GM10266 (cell line): ENCODE measurements at regions not wholly inside any gene's neighbourhood (a gene's known extent, or its start where the extent isn't known, plus 50 kb on each side); places are given as distances from the start of the nearest gene placed in this dataset.

ENCODE experiments used
- DNase-seq: peaks from one replicate; pipeline ENCODE4 v3.0.0; 2012; ENCODE audit errors: extremely low spot score
- TF ChIP-seq, protein P1 (sequence below): IDR thresholded peaks from 2 replicates; pipeline ENCODE4 v1.5.1; 2012; ENCODE audit warnings: mild to moderate bottlenecking, low read depth; ENCODE audit not compliant: control insufficient read depth, insufficient read depth; ENCODE audit errors: missing control alignments

DNA sequence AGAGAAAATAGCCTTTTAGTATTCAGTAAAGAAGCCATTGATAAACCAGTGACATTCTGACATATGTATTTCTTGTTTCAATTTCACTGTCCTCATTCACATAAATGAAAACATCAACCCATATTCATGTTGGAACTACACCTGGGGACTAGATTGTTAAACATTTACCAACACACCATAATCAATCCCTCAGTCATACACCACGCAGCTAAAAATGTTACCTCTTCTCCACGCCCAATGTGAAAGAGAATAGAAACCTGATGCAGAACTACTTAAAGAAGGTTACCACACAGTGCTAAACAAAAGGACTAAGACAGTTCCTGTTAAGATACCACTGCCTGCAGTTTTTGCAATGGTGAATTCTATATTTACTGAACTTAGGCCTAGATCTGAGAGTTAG is 518.9 kb downstream of the PRELID2 start:
- TF ChIP-seq, protein P1, sequence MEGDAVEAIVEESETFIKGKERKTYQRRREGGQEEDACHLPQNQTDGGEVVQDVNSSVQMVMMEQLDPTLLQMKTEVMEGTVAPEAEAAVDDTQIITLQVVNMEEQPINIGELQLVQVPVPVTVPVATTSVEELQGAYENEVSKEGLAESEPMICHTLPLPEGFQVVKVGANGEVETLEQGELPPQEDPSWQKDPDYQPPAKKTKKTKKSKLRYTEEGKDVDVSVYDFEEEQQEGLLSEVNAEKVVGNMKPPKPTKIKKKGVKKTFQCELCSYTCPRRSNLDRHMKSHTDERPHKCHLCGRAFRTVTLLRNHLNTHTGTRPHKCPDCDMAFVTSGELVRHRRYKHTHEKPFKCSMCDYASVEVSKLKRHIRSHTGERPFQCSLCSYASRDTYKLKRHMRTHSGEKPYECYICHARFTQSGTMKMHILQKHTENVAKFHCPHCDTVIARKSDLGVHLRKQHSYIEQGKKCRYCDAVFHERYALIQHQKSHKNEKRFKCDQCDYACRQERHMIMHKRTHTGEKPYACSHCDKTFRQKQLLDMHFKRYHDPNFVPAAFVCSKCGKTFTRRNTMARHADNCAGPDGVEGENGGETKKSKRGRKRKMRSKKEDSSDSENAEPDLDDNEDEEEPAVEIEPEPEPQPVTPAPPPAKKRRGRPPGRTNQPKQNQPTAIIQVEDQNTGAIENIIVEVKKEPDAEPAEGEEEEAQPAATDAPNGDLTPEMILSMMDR, result no peak
- DNase-seq, result no peak

GRCh38 chr5:145307866-145308382 is 527.2 kb downstream of the PRELID2 start:
- no peak for DNase-seq
- TF ChIP-seq, protein P1, result no peak

DNA sequence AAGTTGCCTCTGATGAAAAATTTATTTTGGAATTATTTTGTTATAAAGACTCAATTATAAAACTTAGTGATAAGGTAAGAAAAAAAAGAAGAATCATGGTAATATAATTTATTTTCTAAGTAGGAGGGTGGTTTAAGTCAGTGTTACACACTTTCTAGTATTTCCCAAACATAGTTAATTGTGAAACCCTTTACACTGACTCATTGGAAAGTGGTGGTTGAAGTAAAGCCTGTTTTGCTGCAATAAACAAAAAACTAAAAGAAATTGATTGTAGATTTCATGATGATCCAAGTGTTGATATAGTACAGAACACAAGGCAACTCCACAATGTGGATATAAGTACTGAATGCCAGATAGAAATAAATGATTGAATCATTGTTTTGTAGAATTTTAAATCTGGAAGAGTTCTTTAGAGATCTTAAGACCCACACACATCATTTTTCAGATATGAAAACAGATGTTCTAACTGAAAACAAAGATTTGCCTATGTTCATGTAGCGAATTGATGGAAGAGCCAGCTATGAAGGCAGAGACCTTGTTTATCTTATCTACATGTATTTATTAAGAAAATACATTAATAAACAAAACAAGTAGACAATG is 539.8 kb downstream of the PRELID2 start:
- TF ChIP-seq, protein P1, result no peak

DNA sequence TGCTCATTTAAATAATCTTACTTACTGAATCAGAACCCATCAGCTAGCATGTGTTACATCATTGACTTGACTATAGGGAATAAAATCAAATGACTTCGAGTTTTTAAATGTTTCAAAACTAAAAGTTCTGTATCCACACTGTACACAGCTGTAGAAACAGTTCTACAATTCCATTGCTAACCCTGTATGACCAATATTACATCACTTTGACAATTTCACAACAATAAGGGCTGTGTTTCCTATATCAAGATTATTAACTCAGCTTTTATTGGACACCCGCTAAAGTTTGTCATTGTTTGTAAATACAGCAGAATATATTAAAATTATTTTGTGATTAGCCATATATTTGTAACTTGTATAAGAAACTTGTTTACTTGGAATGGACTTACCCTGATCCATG is 540.8 kb downstream of the PRELID2 start:
- DNase-seq, result no peak
- TF ChIP-seq, protein P1, result no peak

More for the DNA sequence above, 539.8 kb downstream of the PRELID2 start:
- DNase-seq, result no peak

GRCh38 chr5:145293716-145294115 is 541.4 kb downstream of the PRELID2 start:
- DNase-seq, result no peak
- TF ChIP-seq, protein P1, result no peak

- no peak for DNase-seq
- TF ChIP-seq, protein P1, result no peak
Measured at GRCh38 chr5:145292278-145292677, 542.9 kb downstream of the PRELID2 start.

GRCh38 chr5:145283141-145283810 is 551.9 kb downstream of the PRELID2 start:
- no peak for DNase-seq
- TF ChIP-seq, protein P1, result no peak
